Parathyroid adenoma (tissue), 2 donors: ENCODE measurements at regions not wholly inside any gene's neighbourhood (a gene's known extent, or its start where the extent isn't known, plus 50 kb on each side); places are given as distances from the start of the nearest gene placed in this dataset.

Experiments
- H2AFZ ChIP-seq: fragments of 300-600 bp; sonication (generic); one replicate; pipeline ENCODE4 v1.7.0; 2017; ENCODE audit warnings: antibody characterized with exemption, mild to moderate bottlenecking
- H3K27ac ChIP-seq: fragments of 300-600 bp; sonication (generic); one replicate; pipeline ENCODE4 v1.7.0; 2017
- H3K27me3 ChIP-seq: fragments of 300-600 bp; sonication (generic); one replicate; pipeline ENCODE4 v1.7.0; 2017; ENCODE audit warnings: low read length; ENCODE audit not compliant: control insufficient read depth, insufficient read depth
- H3K36me3 ChIP-seq: fragments of 300-600 bp; sonication (generic); one replicate; pipeline ENCODE4 v1.7.0; 2017; ENCODE audit warnings: low read length; ENCODE audit not compliant: control insufficient read depth, insufficient read depth
- H3K4me1 ChIP-seq: fragments of 300-600 bp; sonication (generic); one replicate; pipeline ENCODE4 v1.7.0; 2017; ENCODE audit warnings: control low read depth
- H3K4me2 ChIP-seq: fragments of 300-600 bp; sonication (generic); one replicate; pipeline ENCODE4 v1.7.0; 2017; ENCODE audit warnings: low read length
- H3K4me3 ChIP-seq: fragments of 300-600 bp; sonication (generic); one replicate; pipeline ENCODE4 v1.7.0; 2017; ENCODE audit warnings: low read depth, low read length
- H3K79me2 ChIP-seq: fragments of 300-600 bp; sonication (generic); one replicate; pipeline ENCODE4 v1.7.0; 2017; ENCODE audit warnings: control low read depth
- H3K9ac ChIP-seq: fragments of 300-600 bp; sonication (generic); one replicate; pipeline ENCODE4 v1.7.0; 2017; ENCODE audit warnings: mild to moderate bottlenecking
- H3K9me3 ChIP-seq: fragments of 300-600 bp; sonication (generic); one replicate; pipeline ENCODE4 v1.7.0; 2017; ENCODE audit warnings: low read length; ENCODE audit not compliant: control insufficient read depth
- TF ChIP-seq, protein P1 (sequence below): fragments of 300-600 bp; sonication (generic); IDR thresholded peaks from one replicate; pipeline ENCODE4 v1.7.0; 2017; ENCODE audit warnings: antibody characterized with exemption, mild to moderate bottlenecking
- donor health status: primary hyperparathyroidism.

DNA sequence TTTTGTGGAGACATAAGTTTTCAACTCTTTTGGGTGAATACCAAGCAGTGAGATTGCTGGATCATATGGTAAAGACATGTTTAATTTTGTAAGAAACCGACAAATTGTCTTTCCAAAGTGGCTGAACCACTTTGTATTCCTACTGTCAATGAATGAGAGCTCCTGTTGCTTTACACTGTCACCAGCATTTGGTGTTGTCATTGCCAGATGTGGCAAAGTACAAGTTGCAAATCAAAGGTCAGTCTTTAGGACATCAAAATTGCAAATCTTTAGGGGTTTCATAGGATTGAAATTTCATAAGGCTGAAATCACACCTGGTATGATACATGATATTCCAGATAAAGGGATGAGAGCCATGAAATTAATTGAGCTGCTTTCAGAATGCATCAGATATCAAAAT is 67.7 kb upstream of the ELOVL6 start:
- Histone ChIP-seq H3K9ac (no peak overlapping the region), H2AFZ (no peak overlapping the region)

DNA sequence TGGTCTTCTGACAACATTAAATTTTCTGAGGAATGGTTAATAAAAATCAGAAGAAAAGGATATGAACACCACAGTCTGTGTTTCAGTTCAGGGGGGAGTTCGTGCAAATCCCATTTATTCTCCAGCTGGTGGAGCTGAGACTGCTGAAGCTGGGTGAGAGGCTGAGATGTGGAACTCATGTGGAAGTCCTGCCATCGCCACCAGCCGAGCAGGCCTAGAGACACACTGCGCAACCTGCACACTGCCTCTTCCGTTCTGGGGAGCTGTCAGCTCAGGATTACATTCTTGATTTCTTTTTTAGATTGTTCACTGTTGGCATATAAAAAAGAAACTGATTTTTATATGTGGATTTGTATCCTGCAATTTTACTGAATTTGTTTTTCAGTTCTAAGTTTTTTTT is 66.6 kb upstream of the ELOVL6 start:
- H2AFZ ChIP-seq = no peak overlapping the region
- no peak overlapping the region for H3K27ac ChIP-seq
- H3K36me3 ChIP-seq = no peaks in the 10 kb centered on the region
- H3K4me3 ChIP-seq = no peak overlapping the region
- no peak overlapping the region for H3K4me2 ChIP-seq
- TF ChIP-seq, protein P1, sequence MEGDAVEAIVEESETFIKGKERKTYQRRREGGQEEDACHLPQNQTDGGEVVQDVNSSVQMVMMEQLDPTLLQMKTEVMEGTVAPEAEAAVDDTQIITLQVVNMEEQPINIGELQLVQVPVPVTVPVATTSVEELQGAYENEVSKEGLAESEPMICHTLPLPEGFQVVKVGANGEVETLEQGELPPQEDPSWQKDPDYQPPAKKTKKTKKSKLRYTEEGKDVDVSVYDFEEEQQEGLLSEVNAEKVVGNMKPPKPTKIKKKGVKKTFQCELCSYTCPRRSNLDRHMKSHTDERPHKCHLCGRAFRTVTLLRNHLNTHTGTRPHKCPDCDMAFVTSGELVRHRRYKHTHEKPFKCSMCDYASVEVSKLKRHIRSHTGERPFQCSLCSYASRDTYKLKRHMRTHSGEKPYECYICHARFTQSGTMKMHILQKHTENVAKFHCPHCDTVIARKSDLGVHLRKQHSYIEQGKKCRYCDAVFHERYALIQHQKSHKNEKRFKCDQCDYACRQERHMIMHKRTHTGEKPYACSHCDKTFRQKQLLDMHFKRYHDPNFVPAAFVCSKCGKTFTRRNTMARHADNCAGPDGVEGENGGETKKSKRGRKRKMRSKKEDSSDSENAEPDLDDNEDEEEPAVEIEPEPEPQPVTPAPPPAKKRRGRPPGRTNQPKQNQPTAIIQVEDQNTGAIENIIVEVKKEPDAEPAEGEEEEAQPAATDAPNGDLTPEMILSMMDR = no peak
- H3K9me3 ChIP-seq = no peaks in the 10 kb centered on the region
- H3K79me2 ChIP-seq = no peaks in the 10 kb centered on the region
- no peak overlapping the region for H3K9ac ChIP-seq
- H3K4me1 ChIP-seq = no peaks in the 10 kb centered on the region
- H3K27me3 ChIP-seq = no peaks in the 10 kb centered on the region

More for the DNA sequence above, 67.7 kb upstream of the ELOVL6 start:
- no peaks in the 10 kb centered on the region for H3K79me2 ChIP-seq
- H3K9me3 ChIP-seq = no peaks in the 10 kb centered on the region
- H3K36me3 ChIP-seq = no peaks in the 10 kb centered on the region
- TF ChIP-seq, protein P1 = no peak
- H3K4me3 ChIP-seq = no peak overlapping the region
- H3K27me3 ChIP-seq = no peaks in the 10 kb centered on the region
- H3K27ac ChIP-seq = no peak overlapping the region
- H3K4me2 ChIP-seq = no peak overlapping the region
- H3K4me1 ChIP-seq = no peaks in the 10 kb centered on the region

DNA sequence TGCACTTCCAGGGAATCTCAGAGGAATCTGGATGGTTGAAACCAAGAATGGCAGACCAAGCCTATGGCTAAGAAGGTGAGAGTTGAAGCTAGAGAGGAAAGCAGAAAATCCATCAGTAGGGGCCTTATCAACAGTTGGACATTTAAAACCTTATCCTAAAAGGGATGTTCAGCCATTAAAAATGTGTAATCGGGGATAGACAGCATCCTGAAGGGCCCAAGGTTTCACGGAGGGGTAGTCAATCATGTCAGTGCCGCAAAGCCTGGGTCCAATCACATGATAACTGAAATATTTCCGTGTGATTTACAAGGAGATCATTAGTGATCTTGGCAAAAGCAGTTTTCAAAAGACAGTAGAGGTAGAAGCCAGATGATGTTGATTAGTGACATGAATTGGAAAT is 61.9 kb upstream of the ELOVL6 start:
- TF ChIP-seq, protein P1 = no peak
- no peaks in the 10 kb centered on the region for H3K36me3 ChIP-seq
- H3K27ac ChIP-seq = no peak overlapping the region
- H3K9me3 ChIP-seq = no peaks in the 10 kb centered on the region
- no peaks in the 10 kb centered on the region for H3K4me1 ChIP-seq
- no peaks in the 10 kb centered on the region for H3K27me3 ChIP-seq
- no peaks in the 10 kb centered on the region for H3K79me2 ChIP-seq
- no peak overlapping the region for H3K4me2 ChIP-seq
- H2AFZ ChIP-seq = no peak overlapping the region
- H3K9ac ChIP-seq = no peak overlapping the region
- no peak overlapping the region for H3K4me3 ChIP-seq

DNA sequence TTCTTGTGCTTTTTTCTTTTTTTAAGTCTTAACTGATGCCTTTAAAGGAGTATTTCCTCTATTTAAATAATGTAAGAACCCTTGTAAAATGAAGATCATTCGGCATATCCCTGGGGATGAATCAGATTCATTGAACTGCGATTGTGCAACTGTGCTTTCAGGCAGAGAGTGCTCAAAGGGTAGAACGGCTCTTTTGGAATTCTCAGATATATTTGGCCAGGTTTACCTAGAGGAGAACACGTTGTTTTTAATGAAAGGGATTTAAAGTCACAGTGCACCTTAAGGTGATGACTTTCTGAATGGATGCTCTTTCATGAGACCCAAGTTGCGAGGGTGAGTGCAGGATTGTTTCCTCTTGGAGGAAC is 51.6 kb upstream of the ELOVL6 start:
- Histone ChIP-seq H3K4me1 (no peaks in the 10 kb centered on the region), H3K4me3 (no peak overlapping the region), H3K9me3 (no peaks in the 10 kb centered on the region), H3K27me3 (no peaks in the 10 kb centered on the region), H3K27ac (no peak overlapping the region), H3K4me2 (no peak overlapping the region), H3K9ac (no peak overlapping the region), H2AFZ (no peak overlapping the region), H3K36me3 (no peaks in the 10 kb centered on the region), H3K79me2 (no peaks in the 10 kb centered on the region)
- TF ChIP-seq, protein P1 = no peak

DNA sequence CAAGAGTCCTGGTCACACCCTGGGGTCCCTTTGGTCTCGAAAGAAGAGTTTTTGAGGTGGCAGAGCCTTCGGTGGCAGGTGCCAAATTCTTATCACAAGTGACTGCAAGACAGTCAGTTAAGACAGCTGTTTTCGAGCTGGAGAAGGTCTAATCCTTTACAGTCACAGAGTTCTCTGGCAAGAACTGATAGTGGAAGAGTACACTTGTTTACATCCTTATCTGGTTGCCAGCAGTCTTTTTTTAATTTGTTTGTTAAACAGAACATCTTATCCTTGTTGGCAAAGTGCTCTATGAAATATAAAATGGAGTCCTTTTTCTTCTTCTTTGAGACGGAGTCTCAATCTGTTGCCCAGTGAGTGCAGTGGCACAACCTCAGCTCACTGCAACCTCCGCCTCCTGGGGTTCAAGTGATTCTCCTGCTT is 50.4 kb upstream of the ELOVL6 start:
- H3K4me2 ChIP-seq = no peak overlapping the region
- no peaks in the 10 kb centered on the region for H3K79me2 ChIP-seq
- TF ChIP-seq, protein P1 = no peak
- H3K9ac ChIP-seq = no peak overlapping the region
- no peak overlapping the region for H3K27ac ChIP-seq
- H3K4me3 ChIP-seq = no peak overlapping the region
- no peaks in the 10 kb centered on the region for H3K27me3 ChIP-seq
- H3K9me3 ChIP-seq = no peaks in the 10 kb centered on the region
- no peaks in the 10 kb centered on the region for H3K36me3 ChIP-seq
- H2AFZ ChIP-seq = no peak overlapping the region
- H3K4me1 ChIP-seq = no peaks in the 10 kb centered on the region
